Transverse colon (tissue), 4 donors: ENCODE measurements at regions not wholly inside any gene's neighbourhood (a gene's known extent, or its start where the extent isn't known, plus 50 kb on each side); places are given as distances from the start of the nearest gene placed in this dataset.

Experiments
- DNase-seq: peaks from one replicate; pipeline ENCODE4 v3.0.0-alpha.2; 2019
- H3K27ac ChIP-seq, 4 donors: fragments of 200-600 bp; sonication (generic); 2 replicates each; pipeline ENCODE4 v1.5.1; 2016 to 2018; ENCODE audit warnings: inconsistent platforms in 4 of 4
- H3K27me3 ChIP-seq: fragments of 200-600 bp; sonication (generic); 2 replicates; pipeline ENCODE4 v1.5.1; 2017; ENCODE audit warnings: inconsistent platforms
- H3K36me3 ChIP-seq, 4 donors: fragments of 200-600 bp; sonication (generic); 2 replicates each; pipeline ENCODE4 v1.5.1; 2017 to 2019; ENCODE audit warnings: inconsistent platforms in 4 of 4
- H3K4me1 ChIP-seq, 4 donors: fragments of 200-600 bp; sonication (generic); 2 replicates each; pipeline ENCODE4 v1.5.1; 2017 to 2020; ENCODE audit warnings: inconsistent platforms in 4 of 4
- H3K4me3 ChIP-seq, 4 donors: fragments of 200-600 bp; sonication (generic); 1 replicate in 1 of 4; 2 replicates in 3 of 4; pipeline versions ENCODE4 v1.5.1 to v1.6.1; 2017 to 2019; ENCODE audit warnings: inconsistent platforms in 4 of 4
- H3K9me3 ChIP-seq, 2 donors: fragments of 200-600 bp; sonication (generic); 2 replicates each; pipeline ENCODE4 v1.5.1; 2017 to 2019; ENCODE audit warnings: inconsistent platforms in 2 of 2
- CTCF ChIP-seq, 5 experiments: fragments of 200-600 bp in 3 of 5; fragments of 450-650 bp in 2 of 5; sonication (generic) in 3 of 5; IDR thresholded peaks; 1 replicate in 2 of 5; 2 replicates in 3 of 5; pipeline ENCODE4 v1.5.1; 2016 to 2017; ENCODE audit warnings: antibody characterized with exemption in 5 of 5, inconsistent platforms in 3 of 5, mild to moderate bottlenecking in 2 of 5, moderate library complexity in 1 of 5
- EP300 ChIP-seq: sonication (generic); formaldehyde crosslinking; IDR thresholded peaks from one replicate; pipeline ENCODE4 v1.6.1; 2017; ENCODE audit warnings: antibody characterized with exemption, low read depth
- POLR2A ChIP-seq: fragments of 450-650 bp; IDR thresholded peaks from one replicate; pipeline ENCODE4 v1.6.1; 2016; ENCODE audit warnings: antibody characterized with exemption, mild to moderate bottlenecking, moderate library complexity
- POLR2AphosphoS5 ChIP-seq, 3 donors: sonication (generic); formaldehyde crosslinking; IDR thresholded peaks; one replicate each; pipeline ENCODE4 v1.6.1; 2016; ENCODE audit warnings: antibody characterized with exemption in 3 of 3
- WGBS, 2 donors: methylation state at CpG; one replicate each; pipeline ENCODE4 v1.1.5; 2018; ENCODE audit warnings: low coverage in 1 of 2; 5-methylcytosine and 5-hydroxymethylcytosine counted together
- in situ Hi-C, 4 donors: fragments of 200-750 bp; cut with MboI; loops; one replicate each; pipeline versions ENCODE4 v1.15.0 to v1.15.1; 2017; ENCODE audit warnings: low sequenced_read_pairs in 3 of 4, low pct_ligation_motif_present in 1 of 4, low pct_unique_long_range_greater_than_20kb in 1 of 4
- intact Hi-C: fragments of 100-400 bp; cut with DNase I; formaldehyde crosslinking; loops from one replicate; pipeline ENCODE4 v1.15.1; 2023; ENCODE audit warnings: low total_unique reads

GRCh38 chr9:18045326-18045725 is 428.6 kb upstream of the ADAMTSL1 start:
- in situ Hi-C loops = no loop called here
- 89 to 100% methylated on average over 1 of the region's 1 CpG for WGBS, 2 donors
- H3K4me3 ChIP-seq = no peak overlapping the region

GRCh38 chr9:18046068-18046467 is 427.9 kb upstream of the ADAMTSL1 start:
- H3K4me3 ChIP-seq = no peak overlapping the region
- H3K27ac ChIP-seq = no peak overlapping the region
- intact Hi-C loops = no loop called here
- WGBS, 2 donors = 68 to 80% methylated on average over 1 of the region's 1 CpG
- no peak for DNase-seq
- TF ChIP-seq CTCF (IDR thresholded peaks at IDR 0.05) = no peak
- TF ChIP-seq POLR2A = no peak
- TF ChIP-seq POLR2AphosphoS5 (IDR thresholded peaks at IDR 0.05) = no peak
- no peak for TF ChIP-seq EP300
- no peaks in the 10 kb centered on the region for H3K27me3 ChIP-seq
- H3K36me3 ChIP-seq = no peaks in the 10 kb centered on the region
- H3K4me1 ChIP-seq = no peaks in the 10 kb centered on the region
- in situ Hi-C loops = no loop called here
- H3K9me3 ChIP-seq = no peaks in the 10 kb centered on the region

More at GRCh38 chr9:18045326-18045725, 428.6 kb upstream of the ADAMTSL1 start:
- Histone ChIP-seq H3K27me3 (no peaks in the 10 kb centered on the region), H3K4me1 (no peaks in the 10 kb centered on the region), H3K9me3 (no peaks in the 10 kb centered on the region), H3K36me3 (no peaks in the 10 kb centered on the region), H3K27ac (no peak overlapping the region)
- TF ChIP-seq POLR2AphosphoS5 (IDR thresholded peaks at IDR 0.05) (no peak), CTCF (IDR thresholded peaks at IDR 0.05) (no peak)
- intact Hi-C loops = no loop called here
- DNase-seq = no peak

GRCh38 chr9:18051638-18052037 is 422.3 kb upstream of the ADAMTSL1 start:
- H3K9me3 ChIP-seq = no peaks in the 10 kb centered on the region

GRCh38 chr9:18052060-18052459 is 421.9 kb upstream of the ADAMTSL1 start:
- Histone ChIP-seq H3K27me3 (no peaks in the 10 kb centered on the region), H3K4me3 (no peak overlapping the region), H3K4me1 (peaks cover 0 to 25% (median 6%) of the 10 kb centered on the region in 4 donors), H3K9me3 (no peaks in the 10 kb centered on the region), H3K27ac (no peak overlapping the region), H3K36me3 (no peaks in the 10 kb centered on the region)
- intact Hi-C loops (no loop called here), in situ Hi-C loops (no loop called here)
- TF ChIP-seq EP300 (no peak), CTCF (IDR thresholded peaks at IDR 0.05) (no peak), POLR2AphosphoS5 (IDR thresholded peaks at IDR 0.05) (no peak), POLR2A (no peak)
- no peak for DNase-seq

More at GRCh38 chr9:18051638-18052037, 422.3 kb upstream of the ADAMTSL1 start:
- Histone ChIP-seq H3K27ac (no peak overlapping the region), H3K36me3 (no peaks in the 10 kb centered on the region), H3K4me1 (peaks cover 0 to 24% (median 6%) of the 10 kb centered on the region in 4 donors), H3K27me3 (no peaks in the 10 kb centered on the region), H3K4me3 (no peak overlapping the region)
- DNase-seq = no peak
- WGBS, 2 donors = 71 to 83% methylated on average over 2 of the region's 2 CpGs
- TF ChIP-seq CTCF (IDR thresholded peaks at IDR 0.05) (no peak), POLR2A (no peak), EP300 (no peak), POLR2AphosphoS5 (IDR thresholded peaks at IDR 0.05) (no peak)
- in situ Hi-C loops = no loop called here
- intact Hi-C loops = no loop called here
